CD4-positive, alpha-beta memory T cell (primary cell): ENCODE measurements at regions not wholly inside any gene's neighbourhood (a gene's known extent, or its start where the extent isn't known, plus 50 kb on each side); places are given as distances from the start of the nearest gene placed in this dataset.

ENCODE experiments used
- CTCF ChIA-PET: fragments of 350-600 bp; sonication (Branson Sonifier 250); formaldehyde crosslinking; loops from one replicate; lab custom pipeline; 2021; ENCODE audit warnings: inconsistent platforms; ENCODE audit not compliant: partially characterized antibody; lab: Charles Lee
- POLR2A ChIA-PET: fragments of 350-600 bp; sonication (Branson Sonifier 250); formaldehyde crosslinking; loops from one replicate; lab custom pipeline; 2021; ENCODE audit not compliant: partially characterized antibody; lab: Charles Lee
- DNase-seq, 5 donors: peaks; one replicate each; pipeline versions ENCODE4 v3.0.0 to v3.0.0-alpha.2; 2020 to 2022; ENCODE audit warnings: mixed read lengths in 1 of 5
- H3K27ac ChIP-seq: one replicate; pipeline ENCODE4 v1.7.0; 2013; ENCODE audit warnings: low read depth, low read length
- H3K27me3 ChIP-seq: 2 replicates; pipeline ENCODE4 v1.7.0; 2013; ENCODE audit warnings: mild to moderate bottlenecking, low read length, moderate library complexity; ENCODE audit not compliant: insufficient read depth
- H3K36me3 ChIP-seq: 2 replicates; pipeline ENCODE4 v1.7.0; 2013; ENCODE audit warnings: mild to moderate bottlenecking, low read length, moderate library complexity; ENCODE audit not compliant: insufficient read depth
- H3K4me1 ChIP-seq: 2 replicates; pipeline ENCODE4 v1.7.0; 2013; ENCODE audit warnings: mild to moderate bottlenecking, low read length, moderate library complexity; ENCODE audit not compliant: insufficient read depth
- H3K4me3 ChIP-seq, 2 donors: one replicate each; pipeline ENCODE4 v1.7.0; 2013; ENCODE audit warnings: low read length in 2 of 2, mild to moderate bottlenecking in 1 of 2
- H3K9me3 ChIP-seq, 2 donors: one replicate each; pipeline ENCODE4 v1.7.0; 2013; ENCODE audit warnings: low read length in 2 of 2, control low read depth in 1 of 2; ENCODE audit not compliant: control insufficient read depth in 1 of 2
- H3K27ac Mint-ChIP-seq, 7 donors: one replicate each; pipeline ENCODE4 v1.8.0; 2020 to 2021; ENCODE audit warnings: mixed read lengths in 7 of 7, mild to moderate bottlenecking in 6 of 7, inconsistent platforms in 3 of 7, moderate library complexity in 3 of 7
- H3K27me3 Mint-ChIP-seq, 2 donors: one replicate each; pipeline ENCODE4 v1.8.0; 2020 to 2021; ENCODE audit warnings: mixed read lengths in 2 of 2
- H3K36me3 Mint-ChIP-seq, 2 donors: one replicate each; pipeline ENCODE4 v1.8.0; 2020 to 2021; ENCODE audit warnings: mixed read lengths in 2 of 2, inconsistent platforms in 1 of 2, mild to moderate bottlenecking in 1 of 2
- H3K4me1 Mint-ChIP-seq, 4 donors: one replicate each; pipeline ENCODE4 v1.8.0; 2020 to 2021; ENCODE audit warnings: mixed read lengths in 4 of 4, mild to moderate bottlenecking in 1 of 4
- H3K4me3 Mint-ChIP-seq, 8 donors: one replicate each; pipeline ENCODE4 v1.8.0; 2020 to 2021; ENCODE audit warnings: mixed read lengths in 8 of 8, mild to moderate bottlenecking in 7 of 8, moderate library complexity in 6 of 8, inconsistent platforms in 3 of 8
- H3K9me3 Mint-ChIP-seq, 8 donors: one replicate each; pipeline ENCODE4 v1.8.0; 2020 to 2021; ENCODE audit warnings: mixed read lengths in 8 of 8, mild to moderate bottlenecking in 5 of 8, inconsistent platforms in 3 of 8, moderate library complexity in 1 of 8
- intact Hi-C: fragments of 100-400 bp; cut with micrococcal nuclease; formaldehyde crosslinking; loops from one replicate; pipeline ENCODE4 v1.15.1; 2023

DNA sequence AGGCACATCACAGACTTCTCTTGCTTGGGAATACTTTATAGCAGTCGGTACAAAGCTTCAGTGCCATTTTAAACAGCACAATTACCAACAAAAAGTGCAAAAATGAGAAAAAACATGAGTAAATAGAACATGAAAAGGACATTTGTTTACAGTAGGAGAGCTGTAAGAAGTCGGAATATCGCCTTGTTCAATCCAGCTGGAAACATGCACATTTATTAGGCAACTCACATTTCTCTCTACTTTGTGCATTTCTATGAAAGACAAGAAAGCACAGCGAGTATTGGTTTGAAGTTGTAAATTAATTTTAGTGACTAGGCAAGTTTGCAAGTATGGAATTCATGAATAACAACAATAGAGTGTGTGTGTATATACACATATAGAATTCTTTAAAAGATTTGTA is 484.7 kb downstream of the DACH1 start:
- no peak overlapping the region for H3K4me3 Mint-ChIP-seq
- ChIA-PET POLR2A (no interaction called here), CTCF (no interaction called here)
- Histone ChIP-seq H3K9me3 (no peaks in the 10 kb centered on the region), H3K4me3 (no peak overlapping the region), H3K4me1 (no peaks in the 10 kb centered on the region), H3K36me3 (no peaks in the 10 kb centered on the region), H3K27me3 (no peaks in the 10 kb centered on the region), H3K27ac (no peak overlapping the region)
- H3K4me1 Mint-ChIP-seq: no peaks in the 10 kb centered on the region
- intact Hi-C loops: no loop called here
- no peak for DNase-seq
- no peaks in the 10 kb centered on the region for H3K27me3 Mint-ChIP-seq
- H3K27ac Mint-ChIP-seq: no peak overlapping the region
- H3K9me3 Mint-ChIP-seq: peaks cover 0 to 7% (median 3%) of the 10 kb centered on the region in 8 donors
- H3K36me3 Mint-ChIP-seq: no peaks in the 10 kb centered on the region

DNA sequence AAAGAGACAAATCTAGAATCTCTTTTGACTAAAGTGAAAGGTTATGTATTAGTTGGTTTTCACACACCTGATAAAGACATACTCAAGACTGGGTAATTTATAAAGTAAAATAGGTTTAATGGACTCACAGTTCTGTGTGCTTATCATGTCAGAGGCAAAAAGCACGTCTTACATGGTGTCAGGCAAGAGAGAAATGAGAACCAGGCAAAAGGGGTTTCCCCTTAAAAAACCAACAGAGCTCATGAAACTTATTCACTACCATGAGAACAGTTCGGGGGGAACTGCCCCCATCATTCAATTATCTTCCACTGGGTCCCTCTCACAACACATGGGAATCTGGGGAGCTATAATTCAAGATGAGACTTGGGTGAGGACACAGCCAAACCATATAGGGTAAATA is 486.8 kb downstream of the DACH1 start:
- H3K27ac Mint-ChIP-seq: no peak overlapping the region
- no peaks in the 10 kb centered on the region for H3K27me3 ChIP-seq
- no peak for DNase-seq
- no peaks in the 10 kb centered on the region for H3K36me3 ChIP-seq
- peaks cover 0 to 7% (median under 1%) of the 10 kb centered on the region in 8 donors for H3K9me3 Mint-ChIP-seq
- H3K9me3 ChIP-seq: no peaks in the 10 kb centered on the region
- ChIA-PET CTCF (no interaction called here), POLR2A (no interaction called here)
- no peak overlapping the region for H3K4me3 Mint-ChIP-seq
- H3K36me3 Mint-ChIP-seq: no peaks in the 10 kb centered on the region
- H3K27ac ChIP-seq: no peak overlapping the region
- H3K4me1 ChIP-seq: no peaks in the 10 kb centered on the region
- H3K4me3 ChIP-seq: no peak overlapping the region
- H3K27me3 Mint-ChIP-seq: no peaks in the 10 kb centered on the region
- no peaks in the 10 kb centered on the region for H3K4me1 Mint-ChIP-seq
- intact Hi-C loops: no loop called here

DNA sequence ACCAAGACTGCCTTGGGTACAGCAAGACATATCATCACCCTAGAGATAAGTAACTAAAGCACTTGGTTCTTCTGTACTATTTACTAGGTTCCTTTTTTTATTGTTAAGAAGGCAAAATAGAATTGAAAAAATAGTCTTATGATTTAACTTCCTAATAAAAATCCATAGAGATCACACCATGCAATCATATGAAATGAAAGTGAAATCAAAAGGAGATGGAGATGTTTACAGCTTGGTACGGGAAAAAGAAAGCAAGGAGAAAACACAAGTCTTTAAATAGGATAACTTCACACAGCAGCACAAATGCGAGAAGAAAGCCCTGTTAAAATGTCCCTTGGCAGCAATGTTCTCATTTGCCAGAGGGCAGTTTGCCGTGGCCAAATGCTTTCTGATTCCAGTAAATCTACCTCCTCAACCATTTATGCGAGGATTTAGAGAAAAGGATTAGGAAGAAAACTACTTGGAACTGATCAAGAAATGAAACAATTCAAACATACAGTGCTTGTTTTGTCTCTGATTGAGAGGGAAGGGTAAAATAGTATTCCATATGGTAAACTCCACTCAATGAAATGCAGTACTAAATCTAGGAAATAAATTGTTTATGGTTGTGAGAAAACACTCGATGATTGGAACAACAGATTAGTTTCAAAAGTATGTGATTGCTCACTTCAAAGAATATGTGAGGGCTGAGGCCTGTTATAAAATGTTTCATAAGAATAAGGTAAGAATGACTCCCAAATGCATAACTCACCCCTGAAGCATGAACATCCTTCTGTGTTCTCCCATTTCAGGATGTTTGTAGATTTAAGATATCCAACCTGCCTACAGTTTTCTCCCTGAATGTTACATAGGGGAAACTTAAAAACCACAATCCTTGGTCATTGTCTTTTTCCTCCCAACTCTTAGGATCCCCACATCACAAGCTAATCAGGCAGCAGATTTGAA is 487.8 kb downstream of the DACH1 start:
- POLR2A ChIA-PET: no interaction called here
- H3K36me3 Mint-ChIP-seq: no peaks in the 10 kb centered on the region
- DNase-seq: no peak
- H3K4me3 ChIP-seq: no peak overlapping the region
- CTCF ChIA-PET: no interaction called here
- no peak overlapping the region for H3K4me3 Mint-ChIP-seq
- no peaks in the 10 kb centered on the region for H3K4me1 ChIP-seq
- H3K36me3 ChIP-seq: no peaks in the 10 kb centered on the region
- H3K27ac ChIP-seq: no peak overlapping the region
- no peaks in the 10 kb centered on the region for H3K27me3 ChIP-seq
- no peaks in the 10 kb centered on the region for H3K4me1 Mint-ChIP-seq
- no peak overlapping the region for H3K27ac Mint-ChIP-seq
- H3K9me3 Mint-ChIP-seq: peaks cover 0 to 7% (median under 1%) of the 10 kb centered on the region in 8 donors
- H3K27me3 Mint-ChIP-seq: no peaks in the 10 kb centered on the region
- intact Hi-C loops: no loop called here
- H3K9me3 ChIP-seq: no peaks in the 10 kb centered on the region

DNA sequence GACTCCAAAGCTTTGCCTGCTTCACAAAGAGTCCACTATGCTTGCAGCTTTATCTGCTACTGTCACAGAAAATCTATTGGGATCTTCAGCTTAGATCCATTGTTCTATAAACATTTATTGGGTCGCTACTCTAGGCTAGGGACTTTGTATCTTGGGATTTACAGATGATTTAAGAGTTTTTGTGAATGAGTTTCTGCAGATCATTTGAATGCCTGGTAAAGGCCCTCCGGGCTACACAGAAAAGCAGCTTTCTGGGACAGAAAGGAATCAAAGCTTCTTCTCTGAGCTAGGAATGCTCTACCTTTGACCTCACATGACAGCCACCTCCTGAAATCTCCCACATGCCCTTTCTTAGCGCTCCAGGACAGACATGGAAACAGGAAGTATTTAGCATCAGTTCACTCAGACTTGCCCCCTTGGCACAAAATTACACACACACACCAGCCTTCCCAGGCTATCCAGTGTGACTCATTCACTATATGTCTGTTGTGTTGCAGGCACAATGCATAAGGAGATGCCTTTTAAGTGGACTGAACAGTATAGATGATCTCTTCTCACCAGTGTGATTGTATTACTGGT is 492.4 kb downstream of the DACH1 start:
- no peak overlapping the region for H3K27ac Mint-ChIP-seq
- CTCF ChIA-PET: no interaction called here
- no peak overlapping the region for H3K4me3 Mint-ChIP-seq

DNA sequence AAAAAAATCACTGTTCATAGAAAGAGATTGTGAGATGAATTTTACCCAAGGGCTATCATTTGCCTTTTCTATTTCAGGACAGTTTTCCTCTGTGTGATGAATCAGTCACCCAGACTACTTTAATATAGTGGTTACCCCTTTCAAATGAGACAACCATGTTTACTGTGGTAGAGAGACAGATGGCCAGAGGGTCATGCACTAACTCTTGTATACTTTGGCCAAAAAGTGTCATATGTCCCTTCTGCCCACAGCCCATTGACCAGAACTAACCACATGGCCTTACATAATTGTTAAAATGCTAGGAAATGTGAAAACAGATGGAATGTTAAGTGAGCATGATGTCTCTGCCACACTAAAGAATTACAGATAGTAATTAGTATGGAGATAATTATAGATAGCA is 498.7 kb downstream of the DACH1 start:
- peaks cover 0 to 10% (median 0%) of the 10 kb centered on the region in 8 donors for H3K9me3 Mint-ChIP-seq
- H3K36me3 ChIP-seq: no peaks in the 10 kb centered on the region
- H3K27ac Mint-ChIP-seq: no peak overlapping the region
- H3K27ac ChIP-seq: no peak overlapping the region
- no peaks in the 10 kb centered on the region for H3K9me3 ChIP-seq
- DNase-seq: no peak
- no peak overlapping the region for H3K4me3 ChIP-seq
- H3K4me3 Mint-ChIP-seq: no peak overlapping the region
- H3K36me3 Mint-ChIP-seq: no peaks in the 10 kb centered on the region
- H3K27me3 Mint-ChIP-seq: no peaks in the 10 kb centered on the region
- CTCF ChIA-PET: no interaction called here
- no peaks in the 10 kb centered on the region for H3K4me1 ChIP-seq
- POLR2A ChIA-PET: no interaction called here
- intact Hi-C loops: no loop called here
- H3K27me3 ChIP-seq: no peaks in the 10 kb centered on the region
- no peaks in the 10 kb centered on the region for H3K4me1 Mint-ChIP-seq

More for the DNA sequence above, 492.4 kb downstream of the DACH1 start:
- H3K4me1 ChIP-seq: no peaks in the 10 kb centered on the region
- H3K4me1 Mint-ChIP-seq: no peaks in the 10 kb centered on the region
- POLR2A ChIA-PET: no interaction called here
- no peaks in the 10 kb centered on the region for H3K36me3 ChIP-seq
- H3K4me3 ChIP-seq: no peak overlapping the region
- no peaks in the 10 kb centered on the region for H3K9me3 ChIP-seq
- H3K9me3 Mint-ChIP-seq: peaks cover 0 to 3% (median 0%) of the 10 kb centered on the region in 8 donors
- H3K27me3 Mint-ChIP-seq: no peaks in the 10 kb centered on the region
- H3K27me3 ChIP-seq: no peaks in the 10 kb centered on the region
- H3K36me3 Mint-ChIP-seq: no peaks in the 10 kb centered on the region
- intact Hi-C loops: no loop called here
- no peak for DNase-seq
- H3K27ac ChIP-seq: no peak overlapping the region

DNA sequence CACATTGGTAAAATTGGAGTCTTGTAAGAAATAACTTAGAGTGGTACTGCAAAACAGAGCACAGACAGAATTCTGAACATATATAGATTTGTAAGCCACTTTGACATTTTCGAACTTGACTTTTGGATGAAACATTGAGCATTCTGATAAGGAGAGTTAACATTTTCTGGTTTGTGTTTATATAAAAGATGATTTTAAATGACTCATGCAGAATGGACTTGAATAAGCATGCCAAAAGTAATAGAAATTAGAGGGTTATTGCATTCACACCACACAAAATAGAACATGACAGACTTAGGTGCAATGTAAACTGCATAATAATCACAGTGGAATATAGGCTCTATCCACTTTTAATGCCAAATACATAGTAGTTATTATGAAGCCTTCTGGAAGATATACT is 507.0 kb downstream of the DACH1 start:
- POLR2A ChIA-PET: no interaction called here
- no peaks in the 10 kb centered on the region for H3K36me3 Mint-ChIP-seq
- H3K9me3 ChIP-seq: no peaks in the 10 kb centered on the region
- no peak overlapping the region for H3K4me3 Mint-ChIP-seq
- no peaks in the 10 kb centered on the region for H3K4me1 Mint-ChIP-seq
- no peak for DNase-seq
- no peaks in the 10 kb centered on the region for H3K4me1 ChIP-seq
- H3K9me3 Mint-ChIP-seq: peaks cover 0 to 3% (median under 1%) of the 10 kb centered on the region in 8 donors
- intact Hi-C loops: no loop called here
- CTCF ChIA-PET: no interaction called here
- H3K4me3 ChIP-seq: no peak overlapping the region
- no peaks in the 10 kb centered on the region for H3K27me3 ChIP-seq
- H3K27ac Mint-ChIP-seq: no peak overlapping the region
- no peaks in the 10 kb centered on the region for H3K36me3 ChIP-seq
- no peak overlapping the region for H3K27ac ChIP-seq
- no peaks in the 10 kb centered on the region for H3K27me3 Mint-ChIP-seq

DNA sequence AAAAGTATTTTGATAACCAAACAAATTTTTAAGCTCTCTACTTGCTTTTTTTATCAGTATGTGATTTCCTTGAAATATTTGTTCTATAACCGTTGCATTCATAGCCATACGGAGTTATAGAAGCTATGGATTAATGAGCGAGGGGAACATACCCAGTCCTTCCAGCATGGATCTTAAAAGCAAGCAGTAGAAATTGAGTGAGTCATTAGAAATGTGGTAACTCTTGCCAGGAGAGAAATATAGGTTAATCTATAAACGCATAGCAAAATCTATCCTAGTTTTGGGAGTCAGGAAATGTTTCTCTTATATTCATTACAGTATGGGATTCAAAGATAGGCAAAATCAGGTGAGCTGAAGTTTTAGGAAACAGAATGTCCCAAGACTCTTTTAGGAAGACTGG is 507.4 kb downstream of the DACH1 start:
- Mint-ChIP-seq H3K27me3 (no peaks in the 10 kb centered on the region), H3K9me3 (peaks cover 0 to 2% (median 0%) of the 10 kb centered on the region in 8 donors), H3K4me1 (no peaks in the 10 kb centered on the region), H3K27ac (no peak overlapping the region), H3K4me3 (no peak overlapping the region), H3K36me3 (no peaks in the 10 kb centered on the region)
- no peak for DNase-seq
- Histone ChIP-seq H3K27ac (no peak overlapping the region), H3K27me3 (no peaks in the 10 kb centered on the region), H3K9me3 (no peaks in the 10 kb centered on the region), H3K4me3 (no peak overlapping the region), H3K36me3 (no peaks in the 10 kb centered on the region), H3K4me1 (no peaks in the 10 kb centered on the region)
- intact Hi-C loops: no loop called here
- POLR2A ChIA-PET: no interaction called here
- CTCF ChIA-PET: no interaction called here
